H1 (cell line): ENCODE measurements at regions not wholly inside any gene's neighbourhood (a gene's known extent, or its start where the extent isn't known, plus 50 kb on each side); places are given as distances from the start of the nearest gene placed in this dataset.

Experiments used
- CTCF ChIA-PET: fragments of 300-600 bp; sonication (Branson Sonifier 250); formaldehyde crosslinking; loops from one replicate; lab custom pipeline; 2021; ENCODE audit not compliant: partially characterized antibody; lab: Charles Lee
- POLR2A ChIA-PET: fragments of 300-600 bp; sonication (Branson Sonifier 250); formaldehyde crosslinking; loops from one replicate; lab custom pipeline; 2021; ENCODE audit warnings: inconsistent platforms; ENCODE audit not compliant: partially characterized antibody; lab: Charles Lee
- DNase-seq, 2 experiments: peaks; one replicate each; pipeline versions ENCODE4 v3.0.0 to v3.0.0-alpha.2; 2010 to 2022; ENCODE audit warnings: low spot score in 2 of 2, low read depth in 1 of 2, mixed read lengths in 1 of 2
- FAIRE-seq: peaks from 2 replicates; lab custom pipeline; 2011; peaks lifted over from hg19 to GRCh38; lab: Jason Lieb, UNC
- H2AFZ ChIP-seq: 2 replicates; pipeline ENCODE4 v1.8.1; 2012; ENCODE audit warnings: low read length, inconsistent platforms
- H2AK5ac ChIP-seq: 2 replicates; pipeline ENCODE4 v1.6.1; 2013; ENCODE audit warnings: low read depth, low read length
- H2BK120ac ChIP-seq: replicated peaks from 2 replicates; pipeline ENCODE3; 2013; ENCODE audit warnings: low read depth, low read length, inconsistent platforms
- H2BK12ac ChIP-seq: 2 replicates; pipeline ENCODE4 v1.6.1; 2013; ENCODE audit warnings: low read depth, low read length
- H2BK15ac ChIP-seq: 2 replicates; pipeline ENCODE4 v1.6.1; 2013; ENCODE audit warnings: low read length
- H2BK20ac ChIP-seq: 2 replicates; pipeline ENCODE4 v1.6.1; 2013; ENCODE audit warnings: low read length
- H2BK5ac ChIP-seq: 2 replicates; pipeline ENCODE4 v1.6.1; 2013; ENCODE audit warnings: low read depth, low read length
- H3K14ac ChIP-seq: 2 replicates; pipeline ENCODE4 v1.6.1; 2013; ENCODE audit warnings: inconsistent platforms; ENCODE audit not compliant: insufficient read length
- H3K18ac ChIP-seq: 2 replicates; pipeline ENCODE4 v1.6.1; 2013; ENCODE audit warnings: low read length; ENCODE audit errors: extremely low read depth
- H3K23ac ChIP-seq: 2 replicates; pipeline ENCODE4 v1.6.1; 2013; ENCODE audit warnings: inconsistent platforms; ENCODE audit not compliant: insufficient read length
- H3K23me2 ChIP-seq: 2 replicates; pipeline ENCODE4 v1.6.1; 2013; ENCODE audit warnings: low read depth, low read length
- H3K27ac ChIP-seq: 2 replicates; pipeline ENCODE4 v1.6.1; 2011; ENCODE audit warnings: low read depth, low read length, inconsistent platforms
- H3K27me3 ChIP-seq, 4 experiments: replicated peaks in 1 of 4; 1 replicate in 1 of 4; 2 replicates in 3 of 4; pipeline versions ENCODE4 v1.6.1 to v1.8.1; 2011 to 2013; ENCODE audit warnings: low read length in 3 of 4, mild to moderate bottlenecking in 3 of 4, inconsistent platforms in 2 of 4, mixed read lengths in 2 of 4, moderate library complexity in 1 of 4; ENCODE audit not compliant: control insufficient read depth in 3 of 4, insufficient read depth in 3 of 4; ENCODE audit errors: extremely low read depth in 1 of 4
- H3K36me3 ChIP-seq, 4 experiments: 2 replicates each; pipeline versions ENCODE4 v1.6.1 to v1.8.1; 2011 to 2013; ENCODE audit warnings: mild to moderate bottlenecking in 4 of 4, low read length in 3 of 4, moderate library complexity in 2 of 4, control low read depth in 1 of 4, inconsistent platforms in 1 of 4; ENCODE audit not compliant: insufficient read depth in 4 of 4, control insufficient read depth in 2 of 4
- H3K4ac ChIP-seq: replicated peaks from 2 replicates; pipeline ENCODE3; 2013; ENCODE audit warnings: low read length, low read depth, mixed read lengths, inconsistent platforms; ENCODE audit not compliant: insufficient read length
- H3K4me1 ChIP-seq, 4 experiments: replicated peaks in 1 of 4; 1 replicate in 1 of 4; 2 replicates in 3 of 4; pipeline versions ENCODE4 v1.6.1 to v1.8.1; 2011 to 2013; ENCODE audit warnings: low read length in 3 of 4, inconsistent platforms in 2 of 4, mixed read lengths in 1 of 4; ENCODE audit not compliant: insufficient read depth in 4 of 4, control insufficient read depth in 3 of 4
- H3K4me2 ChIP-seq, 2 experiments: 2 replicates each; pipeline versions ENCODE4 v1.6.1 to v1.8.1; 2011 to 2013; ENCODE audit warnings: low read depth in 2 of 2, low read length in 2 of 2, control low read depth in 1 of 2, inconsistent platforms in 1 of 2, mild to moderate bottlenecking in 1 of 2; ENCODE audit not compliant: insufficient read depth in 1 of 2
- H3K4me3 ChIP-seq, 4 experiments: fragments of 200-600, 300-600 bp in 1 of 4; sonication (generic), shearing (Covaris generic), sonication (Bioruptor Twin) in 1 of 4; 2 replicates each; pipeline versions ENCODE4 v1.5.1 to v1.8.1; 2011 to 2016; ENCODE audit warnings: low read length in 4 of 4, low read depth in 3 of 4, control low read depth in 2 of 4, inconsistent platforms in 2 of 4, mild to moderate bottlenecking in 2 of 4, mixed read lengths in 1 of 4, moderate library complexity in 1 of 4; ENCODE audit not compliant: insufficient read depth in 2 of 4; ENCODE audit errors: extremely low read depth in 1 of 4
- H3K56ac ChIP-seq: replicated peaks from 2 replicates; pipeline ENCODE3; 2013; ENCODE audit warnings: low read depth, mild to moderate bottlenecking, mixed read lengths, low read length, inconsistent platforms; ENCODE audit not compliant: insufficient read length
- H3K79me1 ChIP-seq: 2 replicates; pipeline ENCODE4 v1.6.1; 2013; ENCODE audit warnings: low read depth, low read length, control low read depth
- H3K79me2 ChIP-seq, 2 experiments: 2 replicates each; pipeline versions ENCODE4 v1.6.1 to v1.8.1; 2012 to 2013; ENCODE audit warnings: low read length in 2 of 2, mild to moderate bottlenecking in 2 of 2, inconsistent platforms in 1 of 2; ENCODE audit not compliant: insufficient read depth in 2 of 2, control insufficient read depth in 1 of 2
- H3K9ac ChIP-seq, 4 experiments: replicated peaks in 1 of 4; 1 replicate in 1 of 4; 2 replicates in 3 of 4; pipeline versions ENCODE4 v1.6.1 to v1.8.1; 2011 to 2013; ENCODE audit warnings: low read depth in 3 of 4, low read length in 3 of 4, control low read depth in 2 of 4, mild to moderate bottlenecking in 2 of 4, moderate library complexity in 2 of 4, inconsistent platforms in 1 of 4; ENCODE audit errors: extremely low read depth in 1 of 4
- H3K9me3 ChIP-seq, 2 experiments: 2 replicates each; pipeline versions ENCODE4 v1.6.1 to v1.8.1; 2012 to 2013; ENCODE audit warnings: mild to moderate bottlenecking in 2 of 2, moderate library complexity in 2 of 2, control low read depth in 1 of 2, inconsistent platforms in 1 of 2, low read depth in 1 of 2, low read length in 1 of 2, mixed read lengths in 1 of 2; ENCODE audit not compliant: insufficient read depth in 2 of 2
- H4K20me1 ChIP-seq, 2 experiments: replicated peaks in 1 of 2; 2 replicates each; pipeline versions ENCODE3 to v1.8.1; 2011 to 2013; ENCODE audit warnings: inconsistent platforms in 2 of 2, low read length in 2 of 2, mild to moderate bottlenecking in 1 of 2; ENCODE audit not compliant: insufficient read depth in 2 of 2, control insufficient read depth in 1 of 2
- H4K5ac ChIP-seq: 2 replicates; pipeline ENCODE4 v1.6.1; 2013; ENCODE audit warnings: low read length, low read depth, mixed read lengths, inconsistent platforms; ENCODE audit not compliant: insufficient read length
- H4K8ac ChIP-seq: 2 replicates; pipeline ENCODE4 v1.8.0; 2013; ENCODE audit warnings: mild to moderate bottlenecking, moderate library complexity, low read length, inconsistent platforms; ENCODE audit not compliant: insufficient read depth; ENCODE audit errors: extremely low read depth
- H4K91ac ChIP-seq: replicated peaks from 2 replicates; pipeline ENCODE3; 2013; ENCODE audit warnings: low read length, mixed read lengths, inconsistent platforms; ENCODE audit not compliant: insufficient read length
- SIRT6 ChIP-seq: IDR thresholded peaks from one replicate; pipeline ENCODE4 v1.7.1; 2012; ENCODE audit warnings: low read length, inconsistent platforms
- WGBS, 2 experiments: shearing (Covaris generic) in 1 of 2; methylation state at CpG; one replicate each; pipeline versions ENCODE4 v1.1.6 to v1.1.7; 2013 to 2015; ENCODE audit warnings: low lambda C conversion rate in 2 of 2, mixed read lengths in 2 of 2, inconsistent platforms in 1 of 2, low coverage in 1 of 2, missing lambda C conversion rate in 1 of 2; ENCODE audit not compliant: insufficient replicate concordance in 2 of 2, insufficient coverage in 1 of 2, insufficient read length in 1 of 2; ENCODE audit errors: extremely low coverage in 1 of 2, missing lambda C conversion rate in 1 of 2; 5-methylcytosine and 5-hydroxymethylcytosine counted together

DNA sequence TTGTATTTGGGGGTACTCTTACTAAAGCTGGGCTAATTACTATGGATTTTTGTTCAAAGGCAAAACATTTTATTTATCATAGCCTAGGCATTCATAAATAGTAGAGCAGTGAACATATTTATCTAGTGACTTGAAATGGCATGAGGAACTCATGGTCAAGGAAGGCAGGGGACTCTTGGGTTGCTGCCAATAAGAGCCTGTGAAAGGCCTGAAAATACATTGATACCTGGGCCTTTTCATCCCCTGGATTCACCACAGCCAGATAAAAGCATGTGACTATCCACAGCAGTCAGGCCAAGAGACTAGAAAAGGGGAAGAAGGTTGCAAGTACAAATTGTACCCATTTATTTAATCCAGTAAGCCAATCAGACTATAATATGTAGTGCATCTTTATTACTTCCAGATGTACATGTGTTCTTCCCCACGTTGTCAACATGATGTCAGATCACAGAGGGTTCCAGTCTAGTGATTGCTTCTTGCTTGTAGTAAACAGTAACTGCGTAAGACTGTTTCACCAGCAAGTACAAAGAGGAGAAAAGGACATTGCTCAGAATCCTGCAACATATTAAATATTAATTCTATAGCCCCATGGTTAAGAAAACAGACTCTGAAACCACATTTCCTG lies 409.7 kb downstream of the NOVA1 start:
- ChIA-PET CTCF (no interaction called here), POLR2A (no interaction called here)
- H3K4me3 ChIP-seq = no peak overlapping the region
- no peak overlapping the region for H3K27ac ChIP-seq
- no peaks in the 10 kb centered on the region for H4K20me1 ChIP-seq
- no peak overlapping the region for H3K4ac ChIP-seq
- H3K9ac ChIP-seq = no peak overlapping the region
- H3K4me2 ChIP-seq = no peak overlapping the region
- no peak overlapping the region for H3K56ac ChIP-seq
- H2BK20ac ChIP-seq = no peak overlapping the region
- no peaks in the 10 kb centered on the region for H3K27me3 ChIP-seq
- H3K9me3 ChIP-seq = no peaks in the 10 kb centered on the region
- no peaks in the 10 kb centered on the region for H3K79me2 ChIP-seq
- H3K4me1 ChIP-seq = no peaks in the 10 kb centered on the region
- H3K18ac ChIP-seq = no peak overlapping the region
- no peak overlapping the region for H3K14ac ChIP-seq
- H4K5ac ChIP-seq = no peak overlapping the region
- H2BK15ac ChIP-seq = no peak overlapping the region
- H3K36me3 ChIP-seq = no peaks in the 10 kb centered on the region
- H3K23ac ChIP-seq = no peak overlapping the region
- no peaks in the 10 kb centered on the region for H3K23me2 ChIP-seq
- H4K8ac ChIP-seq = no peak overlapping the region
- H2BK5ac ChIP-seq = no peak overlapping the region
- H2BK120ac ChIP-seq = no peak overlapping the region
- H3K79me1 ChIP-seq = no peaks in the 10 kb centered on the region
- FAIRE-seq (no peak), DNase-seq (no peak)
- H2AK5ac ChIP-seq = no peak overlapping the region
- 83% methylated on average over 2 of the region's 2 CpGs; no CpG with 5 or more reads in 1 of the 2 experiments for WGBS, 2 experiments
- H2BK12ac ChIP-seq = no peak overlapping the region
- no peak overlapping the region for H4K91ac ChIP-seq
- no peak overlapping the region for H2AFZ ChIP-seq
- TF ChIP-seq SIRT6 = no peak
